A673 (cell line): ENCODE measurements at regions not wholly inside any gene's neighbourhood (a gene's known extent, or its start where the extent isn't known, plus 50 kb on each side); places are given as distances from the start of the nearest gene placed in this dataset.

Experiments
- EZH2 ChIP-seq: fragments of 200-600 bp; sonication (generic); IDR thresholded peaks from 2 replicates; pipeline ENCODE4 v1.6.1; 2017; ENCODE audit warnings: borderline replicate concordance, low read depth, mild to moderate bottlenecking, mixed read lengths, antibody characterized with exemption, low read length; ENCODE audit not compliant: poor library complexity, severe bottlenecking
- TF ChIP-seq, protein P1 (sequence below): fragments of 300-800, 200-600 bp; sonication (generic); conservative IDR thresholded peaks from 2 replicates; pipeline ENCODE4 v1.5.1; 2017; ENCODE audit warnings: low read depth, mild to moderate bottlenecking, antibody characterized with exemption, low read length, moderate library complexity, mixed read lengths

- TF ChIP-seq, protein P1, sequence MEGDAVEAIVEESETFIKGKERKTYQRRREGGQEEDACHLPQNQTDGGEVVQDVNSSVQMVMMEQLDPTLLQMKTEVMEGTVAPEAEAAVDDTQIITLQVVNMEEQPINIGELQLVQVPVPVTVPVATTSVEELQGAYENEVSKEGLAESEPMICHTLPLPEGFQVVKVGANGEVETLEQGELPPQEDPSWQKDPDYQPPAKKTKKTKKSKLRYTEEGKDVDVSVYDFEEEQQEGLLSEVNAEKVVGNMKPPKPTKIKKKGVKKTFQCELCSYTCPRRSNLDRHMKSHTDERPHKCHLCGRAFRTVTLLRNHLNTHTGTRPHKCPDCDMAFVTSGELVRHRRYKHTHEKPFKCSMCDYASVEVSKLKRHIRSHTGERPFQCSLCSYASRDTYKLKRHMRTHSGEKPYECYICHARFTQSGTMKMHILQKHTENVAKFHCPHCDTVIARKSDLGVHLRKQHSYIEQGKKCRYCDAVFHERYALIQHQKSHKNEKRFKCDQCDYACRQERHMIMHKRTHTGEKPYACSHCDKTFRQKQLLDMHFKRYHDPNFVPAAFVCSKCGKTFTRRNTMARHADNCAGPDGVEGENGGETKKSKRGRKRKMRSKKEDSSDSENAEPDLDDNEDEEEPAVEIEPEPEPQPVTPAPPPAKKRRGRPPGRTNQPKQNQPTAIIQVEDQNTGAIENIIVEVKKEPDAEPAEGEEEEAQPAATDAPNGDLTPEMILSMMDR = no peak
- TF ChIP-seq EZH2 = no peak
Measured at GRCh38 chr2:163441603-163442002, 294.2 kb downstream of the FIGN start.
